Mammary epithelial cell (primary cell): ENCODE measurements at regions not wholly inside any gene's neighbourhood (a gene's known extent, or its start where the extent isn't known, plus 50 kb on each side); places are given as distances from the start of the nearest gene placed in this dataset.

ENCODE experiments used
- EZH2 ChIP-seq: IDR thresholded peaks from 2 replicates; pipeline ENCODE4 v1.6.1; 2012; ENCODE audit warnings: low read length, inconsistent platforms, borderline replicate concordance
- TF ChIP-seq, protein P1 (sequence below), 2 donors: IDR thresholded peaks in 1 of 2; conservative IDR thresholded peaks in 1 of 2; 2 replicates each; pipeline ENCODE4 v1.5.1; 2011 to 2012; ENCODE audit warnings: inconsistent platforms in 2 of 2, low read length in 2 of 2, mild to moderate bottlenecking in 2 of 2, control low read depth in 1 of 2, low read depth in 1 of 2; ENCODE audit not compliant: insufficient read depth in 1 of 2; ENCODE audit errors: extremely low read depth in 1 of 2

DNA sequence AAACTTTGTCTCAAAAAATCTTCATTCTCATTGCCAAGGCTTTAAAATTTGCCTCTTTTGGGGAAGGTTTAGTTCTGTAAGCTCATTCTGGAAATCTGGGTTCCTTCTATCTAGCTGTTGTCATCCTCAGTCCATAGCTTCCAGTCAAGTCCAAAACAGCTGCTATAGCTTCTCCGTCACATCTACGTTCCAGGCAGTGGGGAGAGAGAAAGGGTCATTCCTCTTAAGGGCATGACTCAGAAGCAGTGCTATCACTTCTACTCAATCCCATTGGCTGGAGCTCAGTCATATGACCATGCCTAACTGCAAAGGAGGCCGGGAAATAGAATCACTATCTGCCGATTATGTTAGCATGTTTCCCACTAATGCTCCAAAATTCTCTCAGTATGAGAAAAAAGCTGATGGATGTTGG is 141.4 kb upstream of the PTPN1 start:
- no peak for TF ChIP-seq EZH2
- TF ChIP-seq, protein P1, sequence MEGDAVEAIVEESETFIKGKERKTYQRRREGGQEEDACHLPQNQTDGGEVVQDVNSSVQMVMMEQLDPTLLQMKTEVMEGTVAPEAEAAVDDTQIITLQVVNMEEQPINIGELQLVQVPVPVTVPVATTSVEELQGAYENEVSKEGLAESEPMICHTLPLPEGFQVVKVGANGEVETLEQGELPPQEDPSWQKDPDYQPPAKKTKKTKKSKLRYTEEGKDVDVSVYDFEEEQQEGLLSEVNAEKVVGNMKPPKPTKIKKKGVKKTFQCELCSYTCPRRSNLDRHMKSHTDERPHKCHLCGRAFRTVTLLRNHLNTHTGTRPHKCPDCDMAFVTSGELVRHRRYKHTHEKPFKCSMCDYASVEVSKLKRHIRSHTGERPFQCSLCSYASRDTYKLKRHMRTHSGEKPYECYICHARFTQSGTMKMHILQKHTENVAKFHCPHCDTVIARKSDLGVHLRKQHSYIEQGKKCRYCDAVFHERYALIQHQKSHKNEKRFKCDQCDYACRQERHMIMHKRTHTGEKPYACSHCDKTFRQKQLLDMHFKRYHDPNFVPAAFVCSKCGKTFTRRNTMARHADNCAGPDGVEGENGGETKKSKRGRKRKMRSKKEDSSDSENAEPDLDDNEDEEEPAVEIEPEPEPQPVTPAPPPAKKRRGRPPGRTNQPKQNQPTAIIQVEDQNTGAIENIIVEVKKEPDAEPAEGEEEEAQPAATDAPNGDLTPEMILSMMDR (conservative IDR thresholded peaks at IDR 0.05 in 1 of 2, IDR thresholded peaks at IDR 0.05 in 1 of 2; ENCODE audit: extremely low read depth in 1 of 2, insufficient read depth in 1 of 2, low read depth in 1 of 2, low read length in 2 of 2), result no peak
